Cardiac muscle cell (in vitro differentiated cells and primary cell): ENCODE measurements at regions not wholly inside any gene's neighbourhood (a gene's known extent, or its start where the extent isn't known, plus 50 kb on each side); places are given as distances from the start of the nearest gene placed in this dataset.
"Not testable (repeated sequence)": the region's sequence is repeated elsewhere in the genome, so short reads cannot be mapped to it uniquely, and the experiment has no call there.

Source experiments
- DNase-seq, 2 donors: peaks; one replicate each; pipeline versions ENCODE4 v3.0.0 to v3.0.0-alpha.2; 2010 to 2017; ENCODE audit warnings: low read depth in 1 of 2, low spot score in 1 of 2
- H3K27ac ChIP-seq: fragments of 200-600 bp; sonication (generic); 2 replicates; pipeline ENCODE4 v1.5.1; 2016
- H3K27me3 ChIP-seq: fragments of 200-600 bp; sonication (generic); 2 replicates; pipeline ENCODE4 v1.6.0; 2016; ENCODE audit warnings: control low read depth
- H3K36me3 ChIP-seq: fragments of 200-600 bp; sonication (generic); 2 replicates; pipeline ENCODE4 v1.5.1; 2016; ENCODE audit warnings: control low read depth
- H3K4me1 ChIP-seq: fragments of 200-600 bp; sonication (generic); 2 replicates; pipeline ENCODE4 v1.8.1; 2017; ENCODE audit warnings: low read depth, mild to moderate bottlenecking, mixed run types
- H3K4me3 ChIP-seq: fragments of 200-600 bp; sonication (generic); 2 replicates; pipeline ENCODE4 v1.5.1; 2016; ENCODE audit warnings: mild to moderate bottlenecking
- H3K9me3 ChIP-seq: fragments of 200-600 bp; sonication (generic); 2 replicates; pipeline ENCODE4 v1.5.1; 2017; ENCODE audit warnings: low read depth, mild to moderate bottlenecking, control low read depth

- H3K27me3 ChIP-seq, H3K9me3 ChIP-seq, H3K27ac ChIP-seq, H3K4me1 ChIP-seq, H3K36me3 ChIP-seq, H3K4me3 ChIP-seq, DNase-seq: not testable (repeated sequence)
Observed at GRCh38 chr7:65141894-65142293, 135.4 kb upstream of the ERV3-1 start.

- not testable (repeated sequence) for H3K27me3 ChIP-seq, H3K9me3 ChIP-seq, DNase-seq, H3K27ac ChIP-seq, H3K36me3 ChIP-seq, H3K4me1 ChIP-seq, H3K4me3 ChIP-seq
Observed at GRCh38 chr7:65141405-65141778, 134.9 kb upstream of the ERV3-1 start.

- not testable (repeated sequence) for H3K4me1 ChIP-seq, DNase-seq, H3K9me3 ChIP-seq, H3K4me3 ChIP-seq, H3K27ac ChIP-seq, H3K36me3 ChIP-seq, H3K27me3 ChIP-seq
Observed at GRCh38 chr7:65140543-65141404, 134.3 kb upstream of the ERV3-1 start.

- not testable (repeated sequence) for H3K9me3 ChIP-seq, H3K4me1 ChIP-seq, H3K27me3 ChIP-seq, H3K27ac ChIP-seq, H3K36me3 ChIP-seq, H3K4me3 ChIP-seq, DNase-seq
Observed at GRCh38 chr7:65136850-65137249, 130.4 kb upstream of the ERV3-1 start.

GRCh38 chr7:65133087-65133486 is 126.6 kb upstream of the ERV3-1 start:
- H3K27me3 ChIP-seq, H3K36me3 ChIP-seq, DNase-seq, H3K27ac ChIP-seq, H3K4me3 ChIP-seq, H3K9me3 ChIP-seq, H3K4me1 ChIP-seq: not testable (repeated sequence)

- not testable (repeated sequence) for H3K4me1 ChIP-seq, H3K27ac ChIP-seq, H3K27me3 ChIP-seq, H3K36me3 ChIP-seq, H3K4me3 ChIP-seq, H3K9me3 ChIP-seq, DNase-seq
Observed at GRCh38 chr7:65132256-65132655, 125.8 kb upstream of the ERV3-1 start.

DNA sequence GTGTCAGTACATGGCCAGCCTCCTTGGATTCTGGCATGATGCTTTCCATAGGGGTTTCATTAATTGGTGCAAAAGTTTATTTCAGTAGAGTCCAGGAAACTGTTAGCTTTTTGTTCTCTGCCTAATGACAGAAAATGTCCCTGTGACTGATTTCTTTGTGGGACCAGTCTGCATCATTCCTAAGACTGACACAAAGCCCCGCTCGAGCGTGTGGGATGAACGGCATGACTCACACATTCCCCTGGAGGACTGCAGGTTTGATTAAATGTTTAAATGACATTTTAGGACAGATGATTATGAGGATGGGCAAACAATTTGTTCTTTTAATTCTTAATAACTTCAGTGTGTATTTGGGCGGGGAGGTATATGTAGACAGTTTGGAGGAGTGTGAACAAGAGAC is 120.9 kb upstream of the ERV3-1 start:
- H3K27ac ChIP-seq, DNase-seq, H3K36me3 ChIP-seq, H3K4me3 ChIP-seq, H3K27me3 ChIP-seq, H3K4me1 ChIP-seq, H3K9me3 ChIP-seq: not testable (repeated sequence)

DNA sequence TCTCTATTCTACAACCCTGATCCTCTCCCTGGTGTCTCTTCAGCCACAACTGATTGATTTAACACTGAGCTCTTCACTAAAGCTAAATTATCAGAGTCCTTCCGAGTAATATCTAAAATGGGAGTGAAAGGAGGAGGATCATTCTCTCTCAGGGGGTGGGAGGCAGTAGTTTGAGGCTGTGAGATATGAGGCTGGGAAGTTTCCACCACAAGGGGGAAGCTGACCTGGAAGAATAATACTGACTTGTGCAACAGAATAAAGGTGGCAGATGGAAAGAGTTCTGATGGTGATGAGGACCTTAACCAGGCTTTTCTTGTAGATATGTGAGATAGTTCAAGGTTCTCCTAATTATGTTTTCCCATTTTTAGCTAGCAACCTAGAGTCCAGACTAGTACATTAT is 118.1 kb upstream of the ERV3-1 start:
- not testable (repeated sequence) for H3K27ac ChIP-seq

DNA sequence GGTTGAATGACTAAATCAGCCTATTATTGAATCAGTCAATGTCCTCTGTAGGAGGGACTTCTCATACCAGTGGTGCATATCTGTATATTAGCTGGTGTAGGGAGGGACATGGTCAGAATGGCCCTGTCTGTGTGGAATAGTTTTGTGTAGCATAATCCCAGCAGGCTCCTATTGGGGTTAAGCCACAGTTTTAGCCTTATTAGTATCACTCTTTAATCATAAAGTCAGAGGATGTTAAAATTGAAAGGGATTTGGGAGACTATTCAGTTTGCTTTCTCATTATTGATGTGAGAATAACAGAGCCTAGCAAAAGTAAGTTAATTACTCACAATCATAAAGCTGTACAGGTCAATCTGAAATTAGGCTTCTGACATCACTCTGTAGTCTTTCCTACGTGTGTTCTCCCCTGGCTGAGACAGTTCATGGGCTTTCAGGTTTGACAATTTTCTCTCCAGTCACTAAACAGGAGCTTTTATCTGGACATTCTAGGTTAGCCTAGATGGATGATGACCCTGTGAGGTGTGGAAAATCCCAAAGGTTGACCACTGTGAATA is 99.2 kb upstream of the ERV3-1 start:
- not testable (repeated sequence) for DNase-seq, H3K4me3 ChIP-seq, H3K4me1 ChIP-seq, H3K27me3 ChIP-seq, H3K27ac ChIP-seq, H3K36me3 ChIP-seq, H3K9me3 ChIP-seq

More for the DNA sequence above, 118.1 kb upstream of the ERV3-1 start:
- not testable (repeated sequence) for H3K4me1 ChIP-seq, H3K4me3 ChIP-seq, H3K36me3 ChIP-seq, H3K27me3 ChIP-seq, H3K9me3 ChIP-seq, DNase-seq

DNA sequence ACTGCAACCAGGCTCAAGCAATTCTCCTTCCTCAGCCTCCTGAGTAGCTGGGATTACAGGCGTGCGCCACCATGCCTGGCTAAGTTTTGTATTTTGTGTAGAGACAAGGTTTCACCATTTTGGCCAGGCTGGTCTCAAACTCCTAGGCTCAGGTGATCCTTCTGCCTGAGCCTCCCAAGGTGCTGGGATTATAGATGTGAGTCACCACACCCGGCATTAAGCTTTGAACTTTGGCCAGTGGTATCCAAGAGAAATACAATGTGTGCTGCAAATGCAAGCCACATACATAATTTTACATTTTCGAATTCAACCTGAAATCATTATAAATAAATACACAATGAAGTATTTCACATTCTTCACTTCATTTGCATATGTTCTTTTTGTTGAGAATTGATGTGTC is 94.0 kb upstream of the ERV3-1 start:
- not testable (repeated sequence) for H3K9me3 ChIP-seq, H3K4me3 ChIP-seq, H3K27me3 ChIP-seq, H3K36me3 ChIP-seq, H3K27ac ChIP-seq, DNase-seq, H3K4me1 ChIP-seq

DNA sequence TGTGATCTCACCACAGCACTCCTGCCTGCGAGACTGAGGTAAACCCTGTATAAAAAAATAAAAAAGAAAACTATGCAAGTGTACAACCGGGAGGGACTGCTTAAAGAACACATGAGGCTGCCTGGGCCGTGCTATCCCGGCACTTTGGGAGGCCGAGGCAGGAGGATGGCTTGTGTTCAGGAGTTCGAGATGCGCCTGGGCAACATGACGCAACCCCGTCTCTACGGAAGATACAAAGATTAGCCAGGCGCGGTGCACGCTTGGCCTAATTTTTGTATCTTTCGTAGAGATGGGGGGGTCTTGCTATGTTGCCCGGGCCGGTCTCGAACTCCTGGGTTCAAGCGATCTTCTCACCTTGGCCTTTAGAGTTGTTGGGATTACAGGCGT is 75.2 kb upstream of the ERV3-1 start:
- not testable (repeated sequence) for H3K4me1 ChIP-seq, H3K36me3 ChIP-seq, H3K9me3 ChIP-seq, DNase-seq, H3K27ac ChIP-seq, H3K27me3 ChIP-seq, H3K4me3 ChIP-seq

GRCh38 chr7:65080799-65081668 is 74.5 kb upstream of the ERV3-1 start:
- H3K4me3 ChIP-seq = peak overlapping the region; percentile 57
- H3K27ac ChIP-seq, H3K4me1 ChIP-seq, H3K9me3 ChIP-seq, H3K36me3 ChIP-seq, H3K27me3 ChIP-seq: not testable (repeated sequence)
- peak; percentile 88 to 96 for DNase-seq

GRCh38 chr7:65074959-65075358 is 68.5 kb upstream of the ERV3-1 start:
- H3K27ac ChIP-seq, H3K4me3 ChIP-seq, H3K27me3 ChIP-seq, H3K36me3 ChIP-seq, H3K4me1 ChIP-seq, DNase-seq, H3K9me3 ChIP-seq: not testable (repeated sequence)

DNA sequence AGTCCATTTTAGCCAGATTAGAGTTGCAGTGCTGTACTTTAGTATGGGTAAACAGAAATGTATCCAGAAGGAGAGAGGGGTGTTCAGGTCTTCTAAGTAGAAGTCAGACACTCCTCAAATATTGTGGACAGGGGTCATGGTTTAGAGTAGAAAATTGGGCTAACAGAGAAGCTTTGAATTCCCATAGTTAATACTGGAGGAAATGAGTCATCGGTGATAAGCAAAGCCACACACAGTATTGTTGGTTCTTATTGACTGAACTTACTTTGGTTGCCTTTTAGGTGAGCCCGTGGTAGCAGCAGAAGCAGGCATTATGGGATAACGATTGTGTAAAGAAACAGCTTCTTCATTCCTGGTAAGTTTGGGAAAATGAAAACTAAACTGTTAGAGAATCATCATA is 66.7 kb upstream of the ERV3-1 start:
- not testable (repeated sequence) for H3K4me1 ChIP-seq, H3K27ac ChIP-seq
- peak in 1 of 2 donors; percentile 25 for DNase-seq

More for the DNA sequence above, 66.7 kb upstream of the ERV3-1 start:
- H3K9me3 ChIP-seq, H3K36me3 ChIP-seq, H3K27me3 ChIP-seq, H3K4me3 ChIP-seq: not testable (repeated sequence)
